ENCODE measurements at regions not wholly inside any gene's neighbourhood (a gene's known extent, or its start where the extent isn't known, plus 50 kb on each side); places are given as distances from the start of the nearest gene placed in this dataset.
"Not testable (repeated sequence)": the region's sequence is repeated elsewhere in the genome, so short reads cannot be mapped to it uniquely, and the experiment has no call there.

DNA sequence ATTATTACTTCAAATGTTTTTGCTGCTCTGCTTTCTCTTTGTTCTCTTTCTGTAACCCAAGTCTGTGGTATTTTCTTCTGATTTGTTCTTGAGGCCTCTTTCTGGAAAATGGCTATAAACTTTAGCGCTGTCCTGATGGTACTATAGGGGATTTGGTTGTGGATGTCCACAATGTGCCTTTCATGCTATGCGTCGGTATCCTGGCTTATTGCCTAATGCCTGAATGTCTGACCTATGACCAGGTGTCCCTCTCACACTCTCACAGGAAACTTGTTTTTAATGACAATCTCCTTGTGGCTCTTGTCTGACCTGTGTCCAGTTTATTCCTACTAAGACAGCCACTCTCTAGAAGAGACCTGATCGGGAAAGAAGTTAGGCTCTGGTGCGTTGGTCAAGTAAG lies 222.4 kb upstream of the NR3C2 start:
- H3K27ac ChIP-seq (ENCODE audit: low read depth, low read length, severe bottlenecking), result no peak overlapping the region
- H3K4me3 ChIP-seq (ENCODE audit: extremely low read depth, insufficient read depth, low read length, poor library complexity, severe bottlenecking), result no peak overlapping the region
- whole genome bisulfite sequencing, 2 experiments (ENCODE audit: insufficient coverage in 2 of 2), result 96 to 100% methylated on average over 3 to 4 of the region's 5 CpGs
- H3K4me1 ChIP-seq (ENCODE audit: control insufficient read depth, insufficient read depth, low read length, poor library complexity, severe bottlenecking), result no peaks in the 10 kb centered on the region
- H3K36me3 ChIP-seq (ENCODE audit: control insufficient read depth, insufficient read depth, low read length), result no peaks in the 10 kb centered on the region
- no peaks in the 10 kb centered on the region for H3K9me3 ChIP-seq (ENCODE audit: control insufficient read depth, low read length)

DNA sequence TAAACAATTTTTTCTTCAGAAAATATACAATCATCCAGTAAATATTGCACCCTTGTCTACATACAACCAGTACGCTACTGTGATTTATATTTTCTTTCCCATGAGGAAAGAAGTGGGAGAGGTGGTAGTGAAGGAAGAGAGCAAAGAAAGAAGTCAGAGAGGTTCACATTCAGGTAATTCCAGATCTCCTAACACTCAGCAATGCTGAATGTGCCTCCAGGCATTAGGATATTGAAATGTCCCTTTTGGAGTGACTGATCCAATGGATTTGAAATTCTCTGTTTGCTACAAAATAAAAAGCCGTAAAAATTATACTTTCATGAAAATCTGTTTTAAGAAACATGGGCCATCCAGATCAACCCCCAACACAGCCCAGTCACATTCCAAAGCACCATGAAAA lies 211.9 kb upstream of the NR3C2 start:
- Histone ChIP-seq H3K4me3 (ENCODE audit: extremely low read depth, insufficient read depth, low read length, poor library complexity, severe bottlenecking) (no peak overlapping the region), H3K36me3 (ENCODE audit: control insufficient read depth, insufficient read depth, low read length) (no peaks in the 10 kb centered on the region), H3K27ac (ENCODE audit: low read depth, low read length, severe bottlenecking) (no peak overlapping the region), H3K4me1 (ENCODE audit: control insufficient read depth, insufficient read depth, low read length, poor library complexity, severe bottlenecking) (no peaks in the 10 kb centered on the region), H3K9me3 (ENCODE audit: control insufficient read depth, low read length) (no peaks in the 10 kb centered on the region)
- no CpG with 5 or more reads among the region's 2 CpGs for WGBS, 2 experiments (ENCODE audit: insufficient coverage in 2 of 2)

DNA sequence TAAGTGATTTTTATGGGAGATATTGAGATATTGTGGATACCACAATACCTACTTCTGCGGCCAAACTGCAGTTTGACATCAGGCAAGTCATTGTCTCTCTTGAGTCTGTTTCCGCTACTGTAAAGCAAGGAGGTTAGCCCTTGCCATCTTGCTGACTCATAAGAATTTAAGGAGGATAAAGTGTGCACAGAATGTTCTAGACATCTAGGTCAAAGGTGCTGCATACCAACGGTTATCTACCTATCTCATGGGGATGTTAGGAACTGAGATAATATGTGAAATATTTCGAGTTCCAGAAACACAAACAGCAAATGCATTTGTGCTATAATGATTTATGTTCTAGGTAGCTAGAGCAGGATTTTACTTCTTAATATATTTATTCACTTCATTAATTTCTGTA lies 211.5 kb upstream of the NR3C2 start:
- H3K4me3 ChIP-seq (ENCODE audit: extremely low read depth, insufficient read depth, low read length, poor library complexity, severe bottlenecking), result no peak overlapping the region
- H3K27ac ChIP-seq (ENCODE audit: low read depth, low read length, severe bottlenecking), result no peak overlapping the region
- no peaks in the 10 kb centered on the region for H3K9me3 ChIP-seq (ENCODE audit: control insufficient read depth, low read length)
- WGBS, 2 experiments (ENCODE audit: insufficient coverage in 2 of 2), result 100% methylated on average over 1 of the region's 4 CpGs; no CpG with 5 or more reads in 1 of the 2 experiments
- H3K4me1 ChIP-seq (ENCODE audit: control insufficient read depth, insufficient read depth, low read length, poor library complexity, severe bottlenecking), result no peaks in the 10 kb centered on the region
- no peaks in the 10 kb centered on the region for H3K36me3 ChIP-seq (ENCODE audit: control insufficient read depth, insufficient read depth, low read length)

DNA sequence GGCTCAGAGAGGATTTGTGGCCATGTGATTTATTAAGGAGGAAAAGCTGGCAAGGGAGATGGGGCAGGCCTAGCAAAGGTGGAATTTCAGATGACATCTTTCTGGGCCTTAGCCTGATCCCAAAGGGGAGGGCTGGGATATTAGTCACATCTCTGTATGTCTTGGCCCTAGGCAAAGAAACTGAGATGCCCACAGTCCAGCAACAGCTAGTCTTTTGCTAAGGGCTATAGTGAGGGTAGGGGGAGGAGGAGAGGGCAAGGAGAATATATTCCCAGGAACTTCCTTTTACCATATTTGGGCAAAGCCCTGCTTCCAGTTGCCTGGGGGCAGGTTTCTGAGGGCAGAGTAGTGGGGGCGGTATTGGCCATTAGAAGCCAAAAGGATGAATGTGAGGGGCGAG lies 209.8 kb upstream of the NR3C2 start:
- no peaks in the 10 kb centered on the region for H3K9me3 ChIP-seq (ENCODE audit: control insufficient read depth, low read length)
- H3K27ac ChIP-seq (ENCODE audit: low read depth, low read length, severe bottlenecking), result no peak overlapping the region
- WGBS, 2 experiments (ENCODE audit: insufficient coverage in 2 of 2), result 100% methylated on average over 1 of the region's 2 CpGs; no CpG with 5 or more reads in 1 of the 2 experiments
- H3K4me3 ChIP-seq (ENCODE audit: extremely low read depth, insufficient read depth, low read length, poor library complexity, severe bottlenecking), result no peak overlapping the region
- no peaks in the 10 kb centered on the region for H3K36me3 ChIP-seq (ENCODE audit: control insufficient read depth, insufficient read depth, low read length)
- H3K4me1 ChIP-seq (ENCODE audit: control insufficient read depth, insufficient read depth, low read length, poor library complexity, severe bottlenecking), result no peaks in the 10 kb centered on the region

DNA sequence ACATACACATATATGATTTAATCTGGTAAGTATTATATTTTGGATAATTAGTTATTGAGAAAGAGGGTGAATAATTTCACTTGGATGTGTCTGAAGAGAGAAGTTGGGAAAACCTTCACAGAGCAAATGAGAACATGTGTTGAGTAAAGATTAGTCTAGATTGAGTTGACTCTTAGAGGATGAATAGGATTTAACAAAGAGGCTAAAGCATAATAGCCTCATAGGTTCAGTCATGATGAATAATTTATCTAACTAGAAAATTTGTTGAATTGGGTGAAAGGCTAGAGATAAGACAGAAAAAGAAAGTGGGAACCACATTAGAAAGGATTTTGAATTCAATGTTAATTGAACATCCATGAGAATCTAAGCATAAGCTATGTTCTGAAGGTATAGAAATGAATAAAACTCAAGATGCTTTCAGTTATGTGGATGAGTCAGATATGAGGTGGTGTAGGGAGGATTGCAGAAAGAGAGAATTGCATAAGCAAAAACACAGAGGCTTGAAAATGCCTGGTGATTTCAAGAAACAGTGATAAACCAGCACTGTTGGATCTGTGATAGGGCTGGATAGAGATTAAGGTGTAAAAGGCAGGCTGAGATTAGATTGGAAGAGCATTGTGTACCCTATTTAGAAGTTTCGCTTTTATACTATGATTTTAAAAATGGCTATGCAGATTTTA lies 207.6 kb upstream of the NR3C2 start:
- H3K4me1 ChIP-seq (ENCODE audit: control insufficient read depth, insufficient read depth, low read length, poor library complexity, severe bottlenecking), result no peaks in the 10 kb centered on the region
- H3K9me3 ChIP-seq (ENCODE audit: control insufficient read depth, low read length), result no peaks in the 10 kb centered on the region
- no peak overlapping the region for H3K4me3 ChIP-seq (ENCODE audit: extremely low read depth, insufficient read depth, low read length, poor library complexity, severe bottlenecking)
- no CpG with 5 or more reads among the region's 1 CpG for WGBS, 2 experiments (ENCODE audit: insufficient coverage in 2 of 2)
- H3K36me3 ChIP-seq (ENCODE audit: control insufficient read depth, insufficient read depth, low read length), result no peaks in the 10 kb centered on the region
- H3K27ac ChIP-seq (ENCODE audit: low read depth, low read length, severe bottlenecking), result no peak overlapping the region

DNA sequence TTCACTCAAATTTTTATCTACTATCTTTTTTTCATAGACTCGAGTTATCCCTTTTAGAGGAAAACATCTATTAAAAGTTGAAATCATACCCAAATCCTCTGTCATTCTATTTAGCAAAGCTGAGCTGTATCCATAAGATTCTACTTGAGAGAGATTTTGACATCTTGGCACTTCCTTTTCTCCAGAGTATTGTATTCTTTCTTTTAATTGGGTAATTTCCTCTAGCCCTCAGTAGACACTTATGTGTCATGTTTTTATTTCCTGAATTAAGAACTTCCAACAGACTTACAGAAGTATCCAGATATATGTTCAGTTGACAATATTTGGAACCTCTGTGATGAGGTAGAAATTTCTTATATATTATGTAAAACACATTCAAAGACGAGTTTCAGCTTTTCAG lies 201.6 kb upstream of the NR3C2 start:
- Histone ChIP-seq H3K9me3 (ENCODE audit: control insufficient read depth, low read length) (no peaks in the 10 kb centered on the region), H3K27ac (ENCODE audit: low read depth, low read length, severe bottlenecking) (no peak overlapping the region), H3K4me1 (ENCODE audit: control insufficient read depth, insufficient read depth, low read length, poor library complexity, severe bottlenecking) (no peaks in the 10 kb centered on the region), H3K36me3 (ENCODE audit: control insufficient read depth, insufficient read depth, low read length) (no peaks in the 10 kb centered on the region), H3K4me3 (ENCODE audit: extremely low read depth, insufficient read depth, low read length, poor library complexity, severe bottlenecking) (no peak overlapping the region)
- WGBS, 2 experiments (ENCODE audit: insufficient coverage in 2 of 2), result 57% methylated on average over 1 of the region's 2 CpGs; no CpG with 5 or more reads in 1 of the 2 experiments

DNA sequence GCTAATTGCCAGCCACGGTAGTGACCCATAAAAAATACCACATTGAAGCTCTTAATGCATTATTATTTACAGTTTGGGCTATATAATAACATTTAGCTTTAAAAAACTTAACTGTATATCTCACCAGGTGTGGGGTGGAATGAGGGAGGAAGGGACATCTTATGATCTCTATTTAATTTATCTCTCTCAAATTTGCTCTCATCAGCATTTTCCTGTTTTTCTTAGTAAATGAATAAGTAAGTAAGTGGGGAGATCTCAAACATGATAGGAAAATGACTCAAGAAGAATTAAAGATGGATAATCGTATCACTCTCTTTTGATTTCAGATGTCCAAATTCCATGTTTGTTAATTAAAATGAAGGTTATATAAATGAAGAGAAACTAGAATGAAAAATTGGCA lies 200.7 kb upstream of the NR3C2 start:
- no peak overlapping the region for H3K27ac ChIP-seq (ENCODE audit: low read depth, low read length, severe bottlenecking)
- no peaks in the 10 kb centered on the region for H3K4me1 ChIP-seq (ENCODE audit: control insufficient read depth, insufficient read depth, low read length, poor library complexity, severe bottlenecking)
- H3K9me3 ChIP-seq (ENCODE audit: control insufficient read depth, low read length), result peaks cover 5% of the 10 kb centered on the region
- WGBS, 2 experiments (ENCODE audit: insufficient coverage in 2 of 2), result 86 to 90% methylated on average over 1 of the region's 2 CpGs
- no peak overlapping the region for H3K4me3 ChIP-seq (ENCODE audit: extremely low read depth, insufficient read depth, low read length, poor library complexity, severe bottlenecking)
- no peaks in the 10 kb centered on the region for H3K36me3 ChIP-seq (ENCODE audit: control insufficient read depth, insufficient read depth, low read length)

DNA sequence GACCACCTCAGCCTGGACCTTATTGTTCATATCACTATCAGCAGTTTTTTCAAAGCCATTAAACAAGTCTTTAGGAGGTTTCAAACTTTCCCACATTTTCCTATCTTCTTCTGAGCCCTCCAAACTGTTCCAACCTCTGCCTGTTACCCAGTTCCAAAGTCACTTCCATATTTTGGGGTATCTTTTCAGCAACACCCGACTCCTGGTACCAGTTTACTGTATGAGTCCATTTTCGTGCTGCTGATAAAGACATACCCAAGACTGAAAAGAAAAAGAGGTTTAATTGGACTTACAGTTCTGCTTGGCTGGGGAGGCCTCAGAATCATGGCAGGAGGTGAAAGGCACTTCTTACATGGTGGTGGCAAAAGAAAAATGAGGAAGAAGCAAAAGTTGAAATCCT lies 195.9 kb upstream of the NR3C2 start:
- H3K4me1 ChIP-seq (ENCODE audit: control insufficient read depth, insufficient read depth, low read length, poor library complexity, severe bottlenecking); H3K4me3 ChIP-seq (ENCODE audit: extremely low read depth, insufficient read depth, low read length, poor library complexity, severe bottlenecking); H3K27ac ChIP-seq (ENCODE audit: low read depth, low read length, severe bottlenecking); H3K36me3 ChIP-seq (ENCODE audit: control insufficient read depth, insufficient read depth, low read length): not testable (repeated sequence)
- 100% methylated on average over 1 of the region's 2 CpGs; no CpG with 5 or more reads in 1 of the 2 experiments for WGBS, 2 experiments (ENCODE audit: insufficient coverage in 2 of 2)
- H3K9me3 ChIP-seq (ENCODE audit: control insufficient read depth, low read length), result peaks cover 15% of the 10 kb centered on the region

DNA sequence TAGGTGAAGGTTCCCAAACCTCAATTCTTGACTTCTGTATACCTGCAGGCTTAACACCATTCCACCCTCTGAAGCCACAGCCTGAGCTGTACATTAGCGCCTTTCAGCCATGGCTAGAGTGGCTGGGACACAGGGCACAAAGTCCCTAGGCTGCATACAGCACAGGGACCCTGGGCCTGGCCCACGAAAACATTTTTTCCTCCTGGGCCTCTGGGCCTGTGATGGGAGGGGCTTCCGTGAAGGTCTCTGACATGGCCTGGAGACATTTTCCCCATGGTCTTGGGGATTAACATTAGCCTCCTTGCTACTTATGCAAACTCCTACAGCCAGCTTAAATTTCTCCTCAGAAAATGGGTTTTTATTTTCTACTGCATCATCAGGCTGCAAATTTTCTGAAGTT lies 195.2 kb upstream of the NR3C2 start:
- not testable (repeated sequence) for H3K27ac ChIP-seq (ENCODE audit: low read depth, low read length, severe bottlenecking); H3K4me1 ChIP-seq (ENCODE audit: control insufficient read depth, insufficient read depth, low read length, poor library complexity, severe bottlenecking); H3K36me3 ChIP-seq (ENCODE audit: control insufficient read depth, insufficient read depth, low read length); H3K4me3 ChIP-seq (ENCODE audit: extremely low read depth, insufficient read depth, low read length, poor library complexity, severe bottlenecking)
- H3K9me3 ChIP-seq (ENCODE audit: control insufficient read depth, low read length), result peaks cover 15% of the 10 kb centered on the region
- WGBS, 2 experiments (ENCODE audit: insufficient coverage in 2 of 2), result 84 to 100% methylated on average over 2 to 3 of the region's 3 CpGs

DNA sequence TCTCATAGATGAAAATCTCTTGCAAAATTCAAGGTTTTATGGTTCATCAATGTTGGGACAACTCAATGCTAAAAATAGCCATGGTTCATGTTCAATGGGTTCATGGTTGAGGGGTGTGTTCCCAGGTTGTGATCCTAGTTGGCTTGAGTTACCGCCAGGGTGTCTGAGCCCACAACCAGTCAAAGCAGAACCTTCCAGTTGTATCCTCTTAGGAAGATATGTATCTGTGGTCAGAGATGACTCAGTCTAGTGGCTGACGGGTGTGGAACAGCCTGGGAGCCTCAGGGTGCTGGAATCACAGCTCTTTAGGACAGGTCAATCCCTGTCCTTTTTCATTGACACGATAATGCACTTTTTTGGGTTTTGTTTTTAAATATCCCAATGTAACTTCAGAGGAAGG lies 192.3 kb upstream of the NR3C2 start:
- H3K4me3 ChIP-seq (ENCODE audit: extremely low read depth, insufficient read depth, low read length, poor library complexity, severe bottlenecking), result no peak overlapping the region
- 100% methylated on average over 2 to 3 of the region's 3 CpGs for WGBS, 2 experiments (ENCODE audit: insufficient coverage in 2 of 2)
- H3K36me3 ChIP-seq (ENCODE audit: control insufficient read depth, insufficient read depth, low read length), result no peaks in the 10 kb centered on the region
- H3K9me3 ChIP-seq (ENCODE audit: control insufficient read depth, low read length), result peaks cover 15% of the 10 kb centered on the region
- no peak overlapping the region for H3K27ac ChIP-seq (ENCODE audit: low read depth, low read length, severe bottlenecking)
- H3K4me1 ChIP-seq (ENCODE audit: control insufficient read depth, insufficient read depth, low read length, poor library complexity, severe bottlenecking), result no peaks in the 10 kb centered on the region

DNA sequence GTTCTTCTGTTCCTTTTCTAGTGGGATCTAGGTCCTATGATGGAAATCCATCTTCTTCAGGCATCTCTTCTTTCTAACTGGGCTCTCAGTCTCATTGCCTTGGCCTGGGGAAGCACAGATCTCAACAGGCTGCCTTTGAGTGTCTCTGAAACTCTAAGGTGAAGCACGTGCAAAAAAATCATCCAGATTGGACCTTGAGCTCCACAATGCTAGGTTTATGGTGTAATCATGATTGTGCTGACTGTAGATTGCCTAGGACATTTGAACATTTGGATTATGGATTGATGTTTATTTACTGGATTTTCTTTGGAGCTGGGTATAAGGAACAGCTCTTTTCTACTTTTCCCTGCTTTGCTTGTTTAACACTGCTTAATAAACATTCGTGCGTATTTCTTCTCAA lies 191.5 kb upstream of the NR3C2 start:
- WGBS, 2 experiments (ENCODE audit: insufficient coverage in 2 of 2), result 97 to 100% methylated on average over 1 to 3 of the region's 3 CpGs
- Histone ChIP-seq H3K9me3 (ENCODE audit: control insufficient read depth, low read length) (peaks cover 15% of the 10 kb centered on the region), H3K4me1 (ENCODE audit: control insufficient read depth, insufficient read depth, low read length, poor library complexity, severe bottlenecking) (no peaks in the 10 kb centered on the region), H3K27ac (ENCODE audit: low read depth, low read length, severe bottlenecking) (no peak overlapping the region), H3K4me3 (ENCODE audit: extremely low read depth, insufficient read depth, low read length, poor library complexity, severe bottlenecking) (no peak overlapping the region), H3K36me3 (ENCODE audit: control insufficient read depth, insufficient read depth, low read length) (no peaks in the 10 kb centered on the region)

Data from mesodermal cell (in vitro differentiated cells).